ENCODE measurements at regions not wholly inside any gene's neighbourhood (a gene's known extent, or its start where the extent isn't known, plus 50 kb on each side); places are given as distances from the start of the nearest gene placed in this dataset.

GRCh38 chr5:23146183-23146582, 293.0 kb upstream of the CDH12 start:
- Histone ChIP-seq H3K9me3 (ENCODE audit: low read length) (peaks cover 8% of the 10 kb centered on the region; the same call in 1 of the 2 replicates), H3K27ac (ENCODE audit: extremely low read length, insufficient read depth, low read length) (no peak overlapping the region), H3K4me2 (ENCODE audit: low read depth, low read length) (no peak overlapping the region), H3K36me3 (replicated peaks in 1 of 2; ENCODE audit: control insufficient read depth in 1 of 2, insufficient read depth in 2 of 2, low read length in 2 of 2) (no peaks in the 10 kb centered on the region), H3K4me1 (ENCODE audit: insufficient read depth, low read length) (no peaks in the 10 kb centered on the region), H2AFZ (ENCODE audit: low read length) (no peak overlapping the region), H3K27me3 (ENCODE audit: control insufficient read depth in 1 of 2, insufficient read depth in 2 of 2, low read length in 2 of 2) (no peaks in the 10 kb centered on the region), H3K4me3 (replicated peaks in 1 of 3; ENCODE audit: insufficient read depth in 1 of 3, low read depth in 2 of 3, low read length in 3 of 3) (no peak overlapping the region), H3K79me2 (ENCODE audit: insufficient read depth, low read length) (no peaks in the 10 kb centered on the region), H4K20me1 (ENCODE audit: insufficient read depth, low read length) (no peaks in the 10 kb centered on the region), H3K9ac (ENCODE audit: insufficient read depth, low read depth, low read length) (no peak overlapping the region)
- in situ Hi-C loops (cut with HindIII; ENCODE audit: extremely low pct_ligation_motif_present, low pct_unique_long_range_greater_than_20kb) (no loop called here), intact Hi-C loops (cut with micrococcal nuclease; ENCODE audit: unreplicated experiment) (loop anchor here (10.0 kb wide), 1 partner anchor 1231 kb away; no protein-coding TSS in a partner anchor)
- FAIRE-seq (no peak), DNase-seq (ENCODE audit: low spot score) (no peak), ATAC-seq (no peak)
- WGBS (ENCODE audit: low lambda C conversion rate), result no CpG with 5 or more reads among the region's 11 CpGs
- TF ChIP-seq SP140L (CRISPR knock-in tag; IDR thresholded peaks at IDR 0.05; ENCODE audit: borderline replicate concordance) (no peak), ZNF20 (CRISPR knock-in tag; IDR thresholded peaks at IDR 0.05) (no peak), SRSF4 (IDR thresholded peaks at IDR 0.05; ENCODE audit: low read depth, low read length, poor library complexity, severe bottlenecking) (no peak), ZNF275 (CRISPR knock-in tag; IDR thresholded peaks at IDR 0.05; ENCODE audit: borderline replicate concordance) (no peak), KLF15 (CRISPR knock-in tag; IDR thresholded peaks at IDR 0.05; ENCODE audit: borderline replicate concordance) (no peak), PHB2 (IDR thresholded peaks at IDR 0.05; ENCODE audit: partially characterized antibody) (no peak), ZNF605 (CRISPR knock-in tag; IDR thresholded peaks at IDR 0.05) (no peak), PAX8 (CRISPR knock-in tag; IDR thresholded peaks at IDR 0.05; ENCODE audit: borderline replicate concordance) (no peak), ZNF136 (CRISPR knock-in tag; IDR thresholded peaks at IDR 0.05; ENCODE audit: low read depth) (no peak), ZXDC (CRISPR knock-in tag; IDR thresholded peaks at IDR 0.05) (no peak), ZNF556 (CRISPR knock-in tag; IDR thresholded peaks at IDR 0.05; ENCODE audit: borderline replicate concordance) (no peak), KAT2B (IDR thresholded peaks at IDR 0.05; ENCODE audit: borderline replicate concordance, low read depth, low read length) (no peak), THYN1 (CRISPR knock-in tag; IDR thresholded peaks at IDR 0.05; ENCODE audit: borderline replicate concordance, low read depth) (no peak), XBP1 (CRISPR knock-in tag; IDR thresholded peaks at IDR 0.05) (no peak), RNF2 (conservative IDR thresholded peaks at IDR 0.05; ENCODE audit: low read depth) (no peak), PLRG1 (conservative IDR thresholded peaks at IDR 0.05) (no peak)
- CTCF ChIA-PET (ENCODE audit: low intra/inter-chr PET ratio, low total read pairs), result no interaction called here
- POLR2A ChIA-PET, result no interaction called here
- no TSS peak for BruUV-seq (replicated peaks)

Data from HepG2 (cell line).